Common myeloid progenitor, CD34-positive (primary cell): ENCODE measurements at regions not wholly inside any gene's neighbourhood (a gene's known extent, or its start where the extent isn't known, plus 50 kb on each side); places are given as distances from the start of the nearest gene placed in this dataset.

Experiments
- CTCF ChIA-PET: fragments of 350-600 bp; sonication (Branson Sonifier 250); formaldehyde crosslinking; loops from one replicate; lab custom pipeline; 2021; ENCODE audit warnings: antibody characterized with exemption; lab: Charles Lee
- POLR2A ChIA-PET: fragments of 350-600 bp; sonication (Branson Sonifier 250); formaldehyde crosslinking; loops from one replicate; lab custom pipeline; 2021; ENCODE audit warnings: antibody characterized with exemption; lab: Charles Lee
- DNase-seq, 3 donors: peaks; one replicate each; pipeline versions ENCODE4 v3.0.0 to v3.0.0-alpha.2; 2013
- H3K27ac ChIP-seq, 2 experiments: 1 replicate in 1 of 2; 2 replicates in 1 of 2; pipeline ENCODE4 v1.7.0; 2013; ENCODE audit warnings: inconsistent platforms in 2 of 2, low read length in 2 of 2, mild to moderate bottlenecking in 2 of 2, low read depth in 1 of 2, moderate library complexity in 1 of 2; ENCODE audit not compliant: severe bottlenecking in 2 of 2, insufficient read depth in 1 of 2, poor library complexity in 1 of 2
- H3K27me3 ChIP-seq, 5 experiments: replicated peaks in 2 of 5; 1 replicate in 3 of 5; 2 replicates in 2 of 5; pipeline versions ENCODE4 v1.6.1 to v1.7.0; 2013; ENCODE audit warnings: low read length in 4 of 5, mild to moderate bottlenecking in 2 of 5, moderate library complexity in 2 of 5, inconsistent platforms in 1 of 5; ENCODE audit not compliant: insufficient read depth in 5 of 5, control insufficient read depth in 4 of 5
- H3K36me3 ChIP-seq, 4 experiments: 1 replicate in 2 of 4; 2 replicates in 2 of 4; pipeline versions ENCODE4 v1.6.1 to v1.7.0; 2013; ENCODE audit warnings: low read length in 3 of 4, control low read depth in 1 of 4, mild to moderate bottlenecking in 1 of 4; ENCODE audit not compliant: control insufficient read depth in 4 of 4, insufficient read depth in 4 of 4
- H3K4me1 ChIP-seq, 4 experiments: 1 replicate in 3 of 4; 2 replicates in 1 of 4; pipeline versions ENCODE4 v1.6.1 to v1.7.1; 2013; ENCODE audit warnings: low read length in 3 of 4, mild to moderate bottlenecking in 3 of 4, control low read depth in 1 of 4, inconsistent platforms in 1 of 4, moderate library complexity in 1 of 4; ENCODE audit not compliant: control insufficient read depth in 4 of 4, insufficient read depth in 4 of 4; ENCODE audit errors: control extremely low read depth in 1 of 4
- H3K4me3 ChIP-seq, 7 experiments: 1 replicate in 4 of 7; 2 replicates in 3 of 7; pipeline versions ENCODE4 v1.5.1 to v1.7.0; 2013; ENCODE audit warnings: mild to moderate bottlenecking in 7 of 7, low read length in 6 of 7, moderate library complexity in 6 of 7, inconsistent platforms in 2 of 7, low read depth in 2 of 7, control low read depth in 1 of 7; ENCODE audit not compliant: insufficient read depth in 4 of 7, control insufficient read depth in 1 of 7; ENCODE audit errors: extremely low read depth in 1 of 7
- H3K9me3 ChIP-seq, 5 experiments: 1 replicate in 4 of 5; 2 replicates in 1 of 5; pipeline versions ENCODE4 v1.6.1 to v1.7.1; 2013; ENCODE audit warnings: low read length in 4 of 5, mild to moderate bottlenecking in 2 of 5, inconsistent platforms in 1 of 5, low read depth in 1 of 5, moderate library complexity in 1 of 5; ENCODE audit not compliant: control insufficient read depth in 4 of 5, insufficient read depth in 2 of 5; ENCODE audit errors: control extremely low read depth in 1 of 5
- WGBS: methylation state at CpG from one replicate; pipeline ENCODE4 v1.1.5; 2013; ENCODE audit not compliant: insufficient coverage; 5-methylcytosine and 5-hydroxymethylcytosine counted together

DNA sequence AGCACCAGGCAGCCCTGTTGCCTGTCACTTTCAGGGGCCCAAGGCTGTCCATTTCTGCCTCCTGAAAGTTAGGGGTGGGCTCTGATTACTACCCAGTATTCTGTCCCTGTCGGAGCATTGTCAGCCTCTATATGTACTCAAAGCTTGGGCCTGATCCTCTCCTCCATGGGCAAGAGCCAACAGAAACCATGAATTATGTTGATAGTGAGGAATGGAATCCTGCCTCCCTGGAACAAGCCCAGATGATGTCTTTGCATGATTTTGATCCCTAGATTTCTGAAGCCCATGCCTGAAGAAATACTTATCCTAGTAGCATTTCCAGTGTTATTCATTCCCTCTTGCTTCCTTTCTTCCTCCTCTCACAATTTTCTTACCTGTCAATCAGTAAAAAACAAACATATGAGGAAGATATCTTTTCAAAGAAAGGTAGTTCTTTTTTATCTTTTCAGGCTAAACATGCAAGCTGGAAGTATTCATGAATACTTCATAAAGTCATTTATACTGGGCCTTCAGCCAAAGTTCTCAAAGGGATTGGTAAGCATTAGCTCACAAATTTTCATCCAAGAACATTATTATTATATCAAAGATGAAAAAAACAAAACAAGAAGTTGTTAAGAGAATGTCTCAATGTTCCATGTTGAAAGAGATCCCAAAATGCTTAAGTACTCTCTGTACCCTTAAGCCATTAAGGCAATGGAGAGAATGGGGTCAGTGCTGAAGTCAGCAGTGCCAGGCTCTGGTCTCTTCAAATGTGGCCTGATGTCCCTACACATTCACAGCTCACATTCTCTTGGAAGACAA lies 171.7 kb downstream of the NHLRC3 start:
- no peak overlapping the region for H3K4me3 ChIP-seq
- ChIA-PET POLR2A (interaction anchor here (0.7 kb wide), 1 partner anchor 17 kb away, joined by 3 read pairs; no protein-coding TSS in a partner anchor), CTCF (interaction anchor here (1.9 kb wide), 1 partner anchor 402 kb away, joined by 4 read pairs; no protein-coding TSS in a partner anchor)
- no peak overlapping the region for H3K27ac ChIP-seq
- no peaks in the 10 kb centered on the region for H3K27me3 ChIP-seq
- no peaks in the 10 kb centered on the region for H3K4me1 ChIP-seq
- no CpG with 5 or more reads among the region's 1 CpG for WGBS
- no peaks in the 10 kb centered on the region for H3K36me3 ChIP-seq
- DNase-seq = no peak
- no peaks in the 10 kb centered on the region for H3K9me3 ChIP-seq

DNA sequence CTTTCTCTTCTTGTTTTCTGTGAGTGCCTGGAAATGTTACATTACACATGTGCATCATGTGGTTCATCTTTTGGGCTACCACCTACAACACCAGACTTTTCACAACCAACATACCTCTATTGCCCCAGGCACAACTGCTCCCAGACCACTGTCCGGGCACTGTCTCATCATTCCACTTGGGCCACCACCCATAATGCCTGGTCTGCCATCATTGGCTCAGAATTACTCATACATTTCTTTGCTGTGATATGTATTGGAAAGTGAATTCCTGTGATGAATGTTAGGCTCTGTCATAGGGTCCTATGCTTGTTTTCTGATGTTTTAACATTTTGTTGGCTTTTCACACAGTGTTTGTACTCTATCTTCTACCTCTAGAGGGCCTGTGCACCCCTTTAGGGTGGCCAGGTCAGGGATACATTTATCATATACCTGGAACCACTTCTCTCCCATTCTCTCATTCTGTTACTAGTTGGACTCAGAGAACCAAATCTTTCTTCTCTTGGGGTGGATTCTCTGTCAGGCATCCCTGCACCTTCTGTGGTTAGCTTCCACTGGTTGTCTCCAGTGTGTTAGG lies 172.8 kb downstream of the NHLRC3 start:
- ChIA-PET POLR2A (no interaction called here), CTCF (no interaction called here)
- Histone ChIP-seq H3K36me3 (no peaks in the 10 kb centered on the region), H3K4me1 (no peaks in the 10 kb centered on the region), H3K4me3 (no peak overlapping the region), H3K27me3 (no peaks in the 10 kb centered on the region), H3K27ac (no peak overlapping the region), H3K9me3 (no peaks in the 10 kb centered on the region)
- no peak for DNase-seq
- WGBS = 100% methylated on average over 1 of the region's 1 CpG

GRCh38 chr13:39215971-39216370 lies 177.7 kb downstream of the NHLRC3 start:
- 100% methylated on average over 2 of the region's 8 CpGs for WGBS
- no peak overlapping the region for H3K4me3 ChIP-seq
- no peaks in the 10 kb centered on the region for H3K9me3 ChIP-seq
- H3K27ac ChIP-seq = no peak overlapping the region
- no peaks in the 10 kb centered on the region for H3K27me3 ChIP-seq
- ChIA-PET POLR2A (no interaction called here), CTCF (no interaction called here)
- no peaks in the 10 kb centered on the region for H3K36me3 ChIP-seq
- DNase-seq = no peak
- H3K4me1 ChIP-seq = no peaks in the 10 kb centered on the region

- Histone ChIP-seq H3K4me1 (no peaks in the 10 kb centered on the region), H3K9me3 (peaks cover 0 to 3% (median 0%) of the 10 kb centered on the region in 5 experiments), H3K36me3 (no peaks in the 10 kb centered on the region), H3K27me3 (no peaks in the 10 kb centered on the region), H3K4me3 (no peak overlapping the region), H3K27ac (no peak overlapping the region)
- ChIA-PET CTCF (no interaction called here), POLR2A (no interaction called here)
- 100% methylated on average over 2 of the region's 3 CpGs for WGBS
- no peak for DNase-seq
These were observed 179.2 kb downstream of the NHLRC3 start for GRCh38 chr13:39217471-39217870.

- Histone ChIP-seq H3K9me3 (peaks cover 0 to 3% (median 0%) of the 10 kb centered on the region in 5 experiments), H3K36me3 (no peaks in the 10 kb centered on the region), H3K27ac (no peak overlapping the region), H3K4me3 (no peak overlapping the region), H3K27me3 (peaks cover 0 to 1% (median 0%) of the 10 kb centered on the region in 5 experiments), H3K4me1 (no peaks in the 10 kb centered on the region)
- no peak for DNase-seq
- ChIA-PET CTCF (no interaction called here), POLR2A (no interaction called here)
- 100% methylated on average over 1 of the region's 5 CpGs for WGBS
These were observed 186.5 kb downstream of the NHLRC3 start for GRCh38 chr13:39224671-39225240.

DNA sequence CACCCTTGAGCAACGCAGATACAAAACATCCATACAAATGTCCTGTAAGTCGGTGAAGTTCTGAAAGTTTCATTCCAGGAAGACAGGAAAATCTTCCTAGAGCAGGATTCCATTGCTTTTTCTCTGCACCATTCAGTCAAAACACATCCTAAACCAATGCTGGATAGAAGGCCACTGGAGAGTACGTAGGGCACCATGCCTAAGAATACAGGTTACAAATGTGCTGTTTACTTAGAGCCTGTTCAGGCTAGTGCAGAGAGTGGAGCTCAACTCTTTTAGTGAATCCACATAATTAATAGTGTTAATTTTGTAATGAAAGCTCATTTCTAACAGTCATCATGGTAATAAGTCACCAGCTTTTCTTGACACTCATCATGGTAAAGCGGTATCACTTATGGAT lies 187.6 kb downstream of the NHLRC3 start:
- no peaks in the 10 kb centered on the region for H3K4me1 ChIP-seq
- ChIA-PET POLR2A (no interaction called here), CTCF (interaction anchor here (0.9 kb wide), 1 partner anchor 70 kb away, joined by 3 read pairs; no protein-coding TSS in a partner anchor)
- no peak overlapping the region for H3K27ac ChIP-seq
- peaks cover 0 to 1% (median 0%) of the 10 kb centered on the region in 5 experiments for H3K27me3 ChIP-seq
- no peak overlapping the region for H3K4me3 ChIP-seq
- DNase-seq = no peak
- 94% methylated on average over 4 of the region's 4 CpGs for WGBS
- H3K36me3 ChIP-seq = no peaks in the 10 kb centered on the region
- peaks cover 0 to 3% (median 0%) of the 10 kb centered on the region in 5 experiments for H3K9me3 ChIP-seq

DNA sequence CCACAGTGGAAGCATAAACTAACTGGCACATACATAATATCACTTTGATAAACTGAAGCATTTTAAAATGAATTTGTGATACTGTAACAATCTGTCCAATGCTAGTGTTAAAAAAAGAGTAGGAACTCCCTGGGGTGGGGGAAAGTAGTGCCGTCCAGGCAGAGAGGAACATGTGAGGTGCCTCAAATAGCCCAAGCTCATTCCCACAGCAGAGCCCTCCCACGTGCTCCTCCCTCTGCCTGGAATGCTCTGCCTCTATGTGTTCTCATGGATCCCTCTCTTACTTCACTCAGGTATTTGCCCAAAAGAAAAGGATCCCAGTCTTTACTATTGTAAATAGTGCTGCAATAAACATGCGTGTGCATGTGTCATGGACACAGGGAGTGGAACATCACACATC lies 188.1 kb downstream of the NHLRC3 start:
- 80% methylated on average over 3 of the region's 3 CpGs for WGBS
- no peak overlapping the region for H3K27ac ChIP-seq
- ChIA-PET CTCF (no interaction called here), POLR2A (interaction anchor here (0.6 kb wide), 1 partner anchor 17 kb away, joined by 3 read pairs; no protein-coding TSS in a partner anchor)
- no peaks in the 10 kb centered on the region for H3K36me3 ChIP-seq
- peaks cover 0 to 1% (median 0%) of the 10 kb centered on the region in 5 experiments for H3K9me3 ChIP-seq
- no peaks in the 10 kb centered on the region for H3K4me1 ChIP-seq
- no peak for DNase-seq
- no peak overlapping the region for H3K4me3 ChIP-seq
- H3K27me3 ChIP-seq = peaks cover 0 to 1% (median 0%) of the 10 kb centered on the region in 5 experiments
